ENCODE measurements at regions not wholly inside any gene's neighbourhood (a gene's known extent, or its start where the extent isn't known, plus 50 kb on each side); places are given as distances from the start of the nearest gene placed in this dataset.

DNA sequence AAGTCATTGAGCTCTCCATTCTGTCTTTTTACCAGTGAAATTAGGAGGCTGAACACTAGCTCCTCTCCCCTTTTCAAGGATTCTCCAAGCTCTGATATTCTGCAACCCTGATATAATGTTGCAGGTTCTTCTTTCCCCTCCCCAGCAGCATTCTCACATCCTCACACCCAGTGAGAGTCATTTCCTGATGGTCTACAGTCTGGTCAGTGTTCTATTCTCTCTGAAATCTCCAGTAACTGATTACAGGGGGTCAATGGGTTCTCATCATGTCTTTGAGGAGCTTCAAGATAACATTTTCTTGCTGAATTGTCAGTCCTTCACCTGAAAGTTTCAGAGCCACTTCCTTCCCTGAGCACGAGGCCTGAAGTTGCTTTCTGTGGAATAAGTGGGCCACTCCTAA, 299.4 kb downstream of the PTEN start:
- no peak overlapping the region for H3K27ac ChIP-seq (ENCODE audit: low read depth, low read length)
- H3K79me2 ChIP-seq (ENCODE audit: insufficient read depth, low read length): no peaks in the 10 kb centered on the region
- H3K36me3 ChIP-seq (ENCODE audit: low read length): no peaks in the 10 kb centered on the region
- TF ChIP-seq, protein P1, sequence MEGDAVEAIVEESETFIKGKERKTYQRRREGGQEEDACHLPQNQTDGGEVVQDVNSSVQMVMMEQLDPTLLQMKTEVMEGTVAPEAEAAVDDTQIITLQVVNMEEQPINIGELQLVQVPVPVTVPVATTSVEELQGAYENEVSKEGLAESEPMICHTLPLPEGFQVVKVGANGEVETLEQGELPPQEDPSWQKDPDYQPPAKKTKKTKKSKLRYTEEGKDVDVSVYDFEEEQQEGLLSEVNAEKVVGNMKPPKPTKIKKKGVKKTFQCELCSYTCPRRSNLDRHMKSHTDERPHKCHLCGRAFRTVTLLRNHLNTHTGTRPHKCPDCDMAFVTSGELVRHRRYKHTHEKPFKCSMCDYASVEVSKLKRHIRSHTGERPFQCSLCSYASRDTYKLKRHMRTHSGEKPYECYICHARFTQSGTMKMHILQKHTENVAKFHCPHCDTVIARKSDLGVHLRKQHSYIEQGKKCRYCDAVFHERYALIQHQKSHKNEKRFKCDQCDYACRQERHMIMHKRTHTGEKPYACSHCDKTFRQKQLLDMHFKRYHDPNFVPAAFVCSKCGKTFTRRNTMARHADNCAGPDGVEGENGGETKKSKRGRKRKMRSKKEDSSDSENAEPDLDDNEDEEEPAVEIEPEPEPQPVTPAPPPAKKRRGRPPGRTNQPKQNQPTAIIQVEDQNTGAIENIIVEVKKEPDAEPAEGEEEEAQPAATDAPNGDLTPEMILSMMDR (IDR thresholded peaks at IDR 0.05; ENCODE audit: insufficient read depth, low read length, poor library complexity, severe bottlenecking): no peak
- no peak for TF ChIP-seq EZH2phosphoT487 (conservative IDR thresholded peaks at IDR 0.05; ENCODE audit: low read length)
- H3K4me2 ChIP-seq (ENCODE audit: low read depth, low read length, poor library complexity, severe bottlenecking): no peak overlapping the region
- no peak overlapping the region for H3K4me3 ChIP-seq (ENCODE audit: insufficient read depth, low read length, poor library complexity, severe bottlenecking)
- no peaks in the 10 kb centered on the region for H3K9me2 ChIP-seq (replicated peaks; ENCODE audit: insufficient read depth, low read length)
- H3K9me3 ChIP-seq (ENCODE audit: insufficient read depth, low read length): no peaks in the 10 kb centered on the region
- H3K27me3 ChIP-seq (ENCODE audit: low read length): no peaks in the 10 kb centered on the region
- no peaks in the 10 kb centered on the region for H4K20me1 ChIP-seq (ENCODE audit: low read depth, low read length)
- H2AFZ ChIP-seq (ENCODE audit: low read depth, low read length, severe bottlenecking): no peak overlapping the region
- H3K9ac ChIP-seq (ENCODE audit: low read length): no peak overlapping the region
- H3F3A ChIP-seq (ENCODE audit: insufficient read depth): no peaks in the 10 kb centered on the region

- Histone ChIP-seq H3K27ac (ENCODE audit: low read depth, low read length) (no peak overlapping the region), H3K4me3 (ENCODE audit: insufficient read depth, low read length, poor library complexity, severe bottlenecking) (no peak overlapping the region), H2AFZ (ENCODE audit: low read depth, low read length, severe bottlenecking) (no peak overlapping the region), H3K9me3 (ENCODE audit: insufficient read depth, low read length) (no peaks in the 10 kb centered on the region), H3F3A (ENCODE audit: insufficient read depth) (no peaks in the 10 kb centered on the region), H3K36me3 (ENCODE audit: low read length) (no peaks in the 10 kb centered on the region), H3K9ac (ENCODE audit: low read length) (no peak overlapping the region), H3K4me2 (ENCODE audit: low read depth, low read length, poor library complexity, severe bottlenecking) (no peak overlapping the region), H4K20me1 (ENCODE audit: low read depth, low read length) (no peaks in the 10 kb centered on the region), H3K79me2 (ENCODE audit: insufficient read depth, low read length) (no peaks in the 10 kb centered on the region), H3K9me2 (replicated peaks; ENCODE audit: insufficient read depth, low read length) (no peaks in the 10 kb centered on the region), H3K27me3 (ENCODE audit: low read length) (no peaks in the 10 kb centered on the region)
- TF ChIP-seq, protein P1 (IDR thresholded peaks at IDR 0.05; ENCODE audit: insufficient read depth, low read length, poor library complexity, severe bottlenecking): no peak
- TF ChIP-seq EZH2phosphoT487 (conservative IDR thresholded peaks at IDR 0.05; ENCODE audit: low read length): no peak
These were observed 300.1 kb downstream of the PTEN start for GRCh38 chr10:88163572-88163971.

DNA sequence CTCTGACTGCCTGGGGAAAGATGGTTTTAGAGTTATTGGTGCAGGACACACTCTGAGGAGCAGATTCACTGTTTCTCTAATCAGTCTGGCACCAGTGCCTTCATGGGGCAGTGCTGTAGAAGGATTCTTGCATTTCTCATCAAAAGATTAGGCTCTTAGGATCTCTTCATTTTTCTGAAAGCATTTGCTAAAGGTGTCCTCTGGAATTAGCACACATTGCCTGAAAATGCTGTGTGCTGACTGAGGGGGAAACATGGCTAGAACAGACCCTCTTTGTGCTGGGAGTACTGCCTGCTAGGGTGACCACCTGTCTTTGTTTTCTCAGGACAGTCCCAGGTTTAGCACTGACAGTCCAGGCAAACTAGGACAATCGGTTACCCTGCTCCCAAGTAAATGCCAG, 301.0 kb downstream of the PTEN start:
- no peaks in the 10 kb centered on the region for H3K79me2 ChIP-seq (ENCODE audit: insufficient read depth, low read length)
- H3K4me2 ChIP-seq (ENCODE audit: low read depth, low read length, poor library complexity, severe bottlenecking): no peak overlapping the region
- H3K9me3 ChIP-seq (ENCODE audit: insufficient read depth, low read length): no peaks in the 10 kb centered on the region
- no peak overlapping the region for H2AFZ ChIP-seq (ENCODE audit: low read depth, low read length, severe bottlenecking)
- no peaks in the 10 kb centered on the region for H3F3A ChIP-seq (ENCODE audit: insufficient read depth)
- H3K4me3 ChIP-seq (ENCODE audit: insufficient read depth, low read length, poor library complexity, severe bottlenecking): no peak overlapping the region
- H3K36me3 ChIP-seq (ENCODE audit: low read length): no peaks in the 10 kb centered on the region
- no peaks in the 10 kb centered on the region for H3K9me2 ChIP-seq (replicated peaks; ENCODE audit: insufficient read depth, low read length)
- no peaks in the 10 kb centered on the region for H4K20me1 ChIP-seq (ENCODE audit: low read depth, low read length)
- H3K27me3 ChIP-seq (ENCODE audit: low read length): no peaks in the 10 kb centered on the region
- H3K9ac ChIP-seq (ENCODE audit: low read length): no peak overlapping the region
- TF ChIP-seq EZH2phosphoT487 (conservative IDR thresholded peaks at IDR 0.05; ENCODE audit: low read length): no peak
- TF ChIP-seq, protein P1 (IDR thresholded peaks at IDR 0.05; ENCODE audit: insufficient read depth, low read length, poor library complexity, severe bottlenecking): no peak
- no peak overlapping the region for H3K27ac ChIP-seq (ENCODE audit: low read depth, low read length)

Measured in SU-DHL-6 (cell line).